Liver (tissue), 3 donors: ENCODE measurements at regions not wholly inside any gene's neighbourhood (a gene's known extent, or its start where the extent isn't known, plus 50 kb on each side); places are given as distances from the start of the nearest gene placed in this dataset.

Experiments
- EGR1 ChIP-seq, 2 donors: IDR thresholded peaks; 2 replicates each; pipeline ENCODE4 v1.6.1; 2016 to 2018; ENCODE audit warnings: antibody characterized with exemption in 2 of 2, low read depth in 2 of 2
- GABPA ChIP-seq, 2 donors: IDR thresholded peaks in 1 of 2; conservative IDR thresholded peaks in 1 of 2; 2 replicates each; pipeline ENCODE4 v1.6.1; 2016; ENCODE audit warnings: antibody characterized with exemption in 2 of 2, mild to moderate bottlenecking in 1 of 2, moderate library complexity in 1 of 2
- HNF4A ChIP-seq, 2 donors: conservative IDR thresholded peaks; 2 replicates each; pipeline ENCODE4 v1.6.1; 2016; ENCODE audit warnings: antibody characterized with exemption in 2 of 2, mild to moderate bottlenecking in 2 of 2
- HNF4G ChIP-seq: IDR thresholded peaks from 2 replicates; pipeline ENCODE4 v1.6.1; 2016; ENCODE audit warnings: antibody characterized with exemption
- JUND ChIP-seq, 2 donors: IDR thresholded peaks; 2 replicates each; pipeline ENCODE4 v1.6.1; 2016; ENCODE audit warnings: antibody characterized with exemption in 2 of 2
- NR2F2 ChIP-seq: IDR thresholded peaks from 2 replicates; pipeline ENCODE4 v1.6.1; 2016; ENCODE audit warnings: antibody characterized with exemption
- RAD21 ChIP-seq, 2 donors: IDR thresholded peaks; 2 replicates each; pipeline ENCODE4 v1.6.1; 2016; ENCODE audit warnings: antibody characterized with exemption in 2 of 2, mild to moderate bottlenecking in 2 of 2
- SP1 ChIP-seq: IDR thresholded peaks from 2 replicates; pipeline ENCODE4 v1.6.1; 2018; ENCODE audit warnings: antibody characterized with exemption, mild to moderate bottlenecking
- TAF1 ChIP-seq: conservative IDR thresholded peaks from 2 replicates; pipeline ENCODE4 v1.6.1; 2016; ENCODE audit warnings: antibody characterized with exemption, mild to moderate bottlenecking
- TF ChIP-seq, protein P1 (sequence below): fragments of 150-350 bp; IDR thresholded peaks from 2 replicates; pipeline ENCODE4 v1.5.1; 2017; ENCODE audit warnings: improper control_type of control experiment, low read depth, low read length; ENCODE audit not compliant: missing input control
- TF ChIP-seq, protein P2 (sequence below): IDR thresholded peaks from 2 replicates; pipeline ENCODE4 v1.6.1; 2016; ENCODE audit warnings: antibody characterized with exemption
- TF ChIP-seq, protein P3 (sequence below): IDR thresholded peaks from 2 replicates; pipeline ENCODE4 v1.6.1; 2016; ENCODE audit warnings: antibody characterized with exemption
- TF ChIP-seq, protein P4 (sequence below): IDR thresholded peaks from 2 replicates; pipeline ENCODE4 v1.6.1; 2016; ENCODE audit warnings: antibody characterized with exemption
- TF ChIP-seq, protein P5 (sequence below): IDR thresholded peaks from 2 replicates; pipeline ENCODE4 v1.6.1; 2016; ENCODE audit warnings: antibody characterized with exemption, mild to moderate bottlenecking
- donor health status: healthy.
- donor health status: healthy.

DNA sequence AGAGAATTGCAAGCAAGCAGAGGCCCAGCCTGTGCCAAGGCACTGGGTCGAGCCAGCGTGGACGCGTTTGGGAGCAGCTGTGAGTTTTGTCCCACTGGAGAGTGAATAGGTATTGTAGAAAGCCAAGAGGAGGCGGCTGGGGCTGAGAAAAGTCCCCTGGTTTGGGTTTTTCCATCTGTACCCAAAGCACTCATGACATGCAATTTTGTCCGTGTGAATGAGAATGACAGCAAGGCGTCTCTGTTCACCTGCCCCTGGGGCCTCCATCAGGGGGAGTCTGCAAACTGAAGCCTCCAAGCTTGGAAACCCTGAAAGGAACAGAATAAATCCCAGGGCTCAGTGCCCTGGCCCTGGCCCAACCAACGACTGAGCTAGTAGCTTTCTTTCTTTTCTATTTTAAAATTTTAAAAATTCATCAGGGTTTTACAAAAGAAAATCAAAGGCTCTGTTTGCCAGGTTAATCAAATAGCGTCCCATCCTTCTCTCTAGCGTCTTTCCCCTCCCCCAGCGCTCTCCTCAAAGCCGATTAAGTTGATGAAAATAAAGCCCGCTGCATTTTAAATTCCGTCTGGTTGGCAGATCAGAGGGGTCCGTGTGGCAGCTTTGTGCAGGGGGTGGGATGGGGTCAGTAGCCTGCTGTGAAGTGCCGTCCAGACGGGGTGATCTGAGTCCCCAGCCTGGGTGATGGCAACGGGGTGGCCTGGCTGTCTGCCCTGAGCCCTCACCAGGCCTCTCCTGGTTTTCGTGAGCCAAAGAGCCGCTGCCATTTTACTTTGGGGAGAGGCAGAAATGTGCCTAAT lies 171.0 kb downstream of the KATNIP start:
- TF ChIP-seq, protein P1, sequence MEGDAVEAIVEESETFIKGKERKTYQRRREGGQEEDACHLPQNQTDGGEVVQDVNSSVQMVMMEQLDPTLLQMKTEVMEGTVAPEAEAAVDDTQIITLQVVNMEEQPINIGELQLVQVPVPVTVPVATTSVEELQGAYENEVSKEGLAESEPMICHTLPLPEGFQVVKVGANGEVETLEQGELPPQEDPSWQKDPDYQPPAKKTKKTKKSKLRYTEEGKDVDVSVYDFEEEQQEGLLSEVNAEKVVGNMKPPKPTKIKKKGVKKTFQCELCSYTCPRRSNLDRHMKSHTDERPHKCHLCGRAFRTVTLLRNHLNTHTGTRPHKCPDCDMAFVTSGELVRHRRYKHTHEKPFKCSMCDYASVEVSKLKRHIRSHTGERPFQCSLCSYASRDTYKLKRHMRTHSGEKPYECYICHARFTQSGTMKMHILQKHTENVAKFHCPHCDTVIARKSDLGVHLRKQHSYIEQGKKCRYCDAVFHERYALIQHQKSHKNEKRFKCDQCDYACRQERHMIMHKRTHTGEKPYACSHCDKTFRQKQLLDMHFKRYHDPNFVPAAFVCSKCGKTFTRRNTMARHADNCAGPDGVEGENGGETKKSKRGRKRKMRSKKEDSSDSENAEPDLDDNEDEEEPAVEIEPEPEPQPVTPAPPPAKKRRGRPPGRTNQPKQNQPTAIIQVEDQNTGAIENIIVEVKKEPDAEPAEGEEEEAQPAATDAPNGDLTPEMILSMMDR, result no peak
- no peak for TF ChIP-seq SP1
- no peak for TF ChIP-seq GABPA (IDR thresholded peaks at IDR 0.05 in 1 of 2, conservative IDR thresholded peaks at IDR 0.05 in 1 of 2)
- no peak for TF ChIP-seq RAD21 (IDR thresholded peaks at IDR 0.05)
- TF ChIP-seq, protein P2, sequence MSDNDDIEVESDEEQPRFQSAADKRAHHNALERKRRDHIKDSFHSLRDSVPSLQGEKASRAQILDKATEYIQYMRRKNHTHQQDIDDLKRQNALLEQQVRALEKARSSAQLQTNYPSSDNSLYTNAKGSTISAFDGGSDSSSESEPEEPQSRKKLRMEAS, result no peak
- TF ChIP-seq, protein P3, sequence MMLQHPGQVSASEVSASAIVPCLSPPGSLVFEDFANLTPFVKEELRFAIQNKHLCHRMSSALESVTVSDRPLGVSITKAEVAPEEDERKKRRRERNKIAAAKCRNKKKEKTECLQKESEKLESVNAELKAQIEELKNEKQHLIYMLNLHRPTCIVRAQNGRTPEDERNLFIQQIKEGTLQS, result no peak
- TF ChIP-seq EGR1 (IDR thresholded peaks at IDR 0.05; ENCODE audit: low read depth in 2 of 2), result no peak
- TF ChIP-seq HNF4G, result no peak
- no peak for TF ChIP-seq TAF1
- TF ChIP-seq HNF4A (conservative IDR thresholded peaks at IDR 0.05), result no peak
- TF ChIP-seq NR2F2, result no peak
- TF ChIP-seq, protein P4, sequence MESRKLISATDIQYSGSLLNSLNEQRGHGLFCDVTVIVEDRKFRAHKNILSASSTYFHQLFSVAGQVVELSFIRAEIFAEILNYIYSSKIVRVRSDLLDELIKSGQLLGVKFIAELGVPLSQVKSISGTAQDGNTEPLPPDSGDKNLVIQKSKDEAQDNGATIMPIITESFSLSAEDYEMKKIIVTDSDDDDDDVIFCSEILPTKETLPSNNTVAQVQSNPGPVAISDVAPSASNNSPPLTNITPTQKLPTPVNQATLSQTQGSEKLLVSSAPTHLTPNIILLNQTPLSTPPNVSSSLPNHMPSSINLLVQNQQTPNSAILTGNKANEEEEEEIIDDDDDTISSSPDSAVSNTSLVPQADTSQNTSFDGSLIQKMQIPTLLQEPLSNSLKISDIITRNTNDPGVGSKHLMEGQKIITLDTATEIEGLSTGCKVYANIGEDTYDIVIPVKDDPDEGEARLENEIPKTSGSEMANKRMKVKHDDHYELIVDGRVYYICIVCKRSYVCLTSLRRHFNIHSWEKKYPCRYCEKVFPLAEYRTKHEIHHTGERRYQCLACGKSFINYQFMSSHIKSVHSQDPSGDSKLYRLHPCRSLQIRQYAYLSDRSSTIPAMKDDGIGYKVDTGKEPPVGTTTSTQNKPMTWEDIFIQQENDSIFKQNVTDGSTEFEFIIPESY, result no peak
- TF ChIP-seq, protein P5, sequence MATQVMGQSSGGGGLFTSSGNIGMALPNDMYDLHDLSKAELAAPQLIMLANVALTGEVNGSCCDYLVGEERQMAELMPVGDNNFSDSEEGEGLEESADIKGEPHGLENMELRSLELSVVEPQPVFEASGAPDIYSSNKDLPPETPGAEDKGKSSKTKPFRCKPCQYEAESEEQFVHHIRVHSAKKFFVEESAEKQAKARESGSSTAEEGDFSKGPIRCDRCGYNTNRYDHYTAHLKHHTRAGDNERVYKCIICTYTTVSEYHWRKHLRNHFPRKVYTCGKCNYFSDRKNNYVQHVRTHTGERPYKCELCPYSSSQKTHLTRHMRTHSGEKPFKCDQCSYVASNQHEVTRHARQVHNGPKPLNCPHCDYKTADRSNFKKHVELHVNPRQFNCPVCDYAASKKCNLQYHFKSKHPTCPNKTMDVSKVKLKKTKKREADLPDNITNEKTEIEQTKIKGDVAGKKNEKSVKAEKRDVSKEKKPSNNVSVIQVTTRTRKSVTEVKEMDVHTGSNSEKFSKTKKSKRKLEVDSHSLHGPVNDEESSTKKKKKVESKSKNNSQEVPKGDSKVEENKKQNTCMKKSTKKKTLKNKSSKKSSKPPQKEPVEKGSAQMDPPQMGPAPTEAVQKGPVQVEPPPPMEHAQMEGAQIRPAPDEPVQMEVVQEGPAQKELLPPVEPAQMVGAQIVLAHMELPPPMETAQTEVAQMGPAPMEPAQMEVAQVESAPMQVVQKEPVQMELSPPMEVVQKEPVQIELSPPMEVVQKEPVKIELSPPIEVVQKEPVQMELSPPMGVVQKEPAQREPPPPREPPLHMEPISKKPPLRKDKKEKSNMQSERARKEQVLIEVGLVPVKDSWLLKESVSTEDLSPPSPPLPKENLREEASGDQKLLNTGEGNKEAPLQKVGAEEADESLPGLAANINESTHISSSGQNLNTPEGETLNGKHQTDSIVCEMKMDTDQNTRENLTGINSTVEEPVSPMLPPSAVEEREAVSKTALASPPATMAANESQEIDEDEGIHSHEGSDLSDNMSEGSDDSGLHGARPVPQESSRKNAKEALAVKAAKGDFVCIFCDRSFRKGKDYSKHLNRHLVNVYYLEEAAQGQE, result no peak
- TF ChIP-seq JUND (IDR thresholded peaks at IDR 0.05), result no peak
